HG03342 (cell line): ENCODE measurements at regions not wholly inside any gene's neighbourhood (a gene's known extent, or its start where the extent isn't known, plus 50 kb on each side); places are given as distances from the start of the nearest gene placed in this dataset.

Experiments used
- ATAC-seq: cut with Tn5 transposase; IDR thresholded peaks from one replicate; pipeline ENCODE4 v1.9.1; 2021; ENCODE audit warnings: mild to moderate bottlenecking, moderate library complexity; ENCODE audit not compliant: unreplicated experiment

- ATAC-seq = no peak
These were observed 342.9 kb upstream of the RPS23 start for GRCh38 chr5:82620957-82621600.

DNA sequence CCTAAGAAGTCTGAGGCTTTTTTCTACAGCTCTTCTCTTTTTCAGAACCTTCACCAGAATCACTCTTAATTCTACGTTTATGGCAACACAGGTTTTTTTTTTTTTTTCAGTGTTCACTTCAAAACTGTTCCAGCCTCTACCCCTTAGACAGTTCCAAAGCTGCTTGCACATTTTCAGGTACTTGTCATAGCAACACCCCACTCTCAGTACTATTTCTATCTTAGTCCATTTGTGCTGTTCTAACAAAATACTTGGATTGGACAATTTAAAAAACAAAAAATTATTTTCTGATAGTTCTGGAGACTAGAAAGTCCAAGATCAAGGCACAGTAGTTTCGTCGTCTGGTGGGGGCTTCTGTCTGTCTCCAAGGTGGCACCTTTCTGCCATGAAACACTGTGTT, 340.9 kb upstream of the RPS23 start:
- ATAC-seq = no peak

DNA sequence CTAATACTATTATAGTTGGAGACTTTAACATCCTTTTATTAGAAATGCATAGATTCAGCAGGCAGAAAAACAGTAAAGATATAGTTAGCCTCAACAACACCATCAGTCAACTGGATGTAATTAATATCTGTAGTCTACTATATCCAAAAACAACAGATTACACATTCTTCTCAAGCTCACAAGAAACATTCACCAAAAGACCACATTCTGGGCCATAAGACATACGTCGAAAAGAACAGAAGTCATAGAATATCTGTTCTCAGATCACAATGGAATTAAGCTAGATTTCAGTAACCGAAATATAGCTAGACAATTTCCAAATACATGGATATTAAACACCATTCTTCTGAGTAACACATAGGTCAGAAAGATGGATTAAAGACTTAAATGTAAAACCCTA, 336.6 kb upstream of the RPS23 start:
- no peak for ATAC-seq

- no peak for ATAC-seq
These were observed 335.7 kb upstream of the RPS23 start for GRCh38 chr5:82613891-82614290.

- ATAC-seq = no peak
These were observed 332.5 kb upstream of the RPS23 start for GRCh38 chr5:82610686-82611085.

- ATAC-seq = no peak
These were observed 327.4 kb upstream of the RPS23 start for GRCh38 chr5:82605441-82605973.

GRCh38 chr5:82603033-82603987, 325.2 kb upstream of the RPS23 start:
- no peak for ATAC-seq

GRCh38 chr5:82601861-82602260, 323.7 kb upstream of the RPS23 start:
- no peak for ATAC-seq

GRCh38 chr5:82601077-82601476, 322.9 kb upstream of the RPS23 start:
- ATAC-seq = no peak

DNA sequence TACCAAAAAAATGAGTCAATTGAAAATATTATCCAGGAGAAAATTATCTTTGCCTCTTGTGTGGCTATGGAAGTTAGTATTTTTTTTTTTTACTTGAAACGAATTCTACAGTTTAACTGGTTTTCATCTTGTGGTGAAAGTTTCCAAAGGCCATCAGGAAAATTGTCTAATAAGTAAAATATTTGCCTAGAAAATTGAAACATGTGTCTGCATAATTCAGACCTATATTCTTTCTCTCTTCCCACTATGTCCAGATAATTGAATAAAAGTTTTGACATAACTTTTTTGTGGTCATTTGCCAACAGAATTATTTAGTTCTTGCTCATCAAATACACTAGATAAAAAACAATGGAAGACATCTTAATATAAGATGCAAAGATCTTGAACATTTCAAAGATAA, 321.5 kb upstream of the RPS23 start:
- no peak for ATAC-seq

- no peak for ATAC-seq
These were observed 320.9 kb upstream of the RPS23 start for GRCh38 chr5:82599030-82599429.

DNA sequence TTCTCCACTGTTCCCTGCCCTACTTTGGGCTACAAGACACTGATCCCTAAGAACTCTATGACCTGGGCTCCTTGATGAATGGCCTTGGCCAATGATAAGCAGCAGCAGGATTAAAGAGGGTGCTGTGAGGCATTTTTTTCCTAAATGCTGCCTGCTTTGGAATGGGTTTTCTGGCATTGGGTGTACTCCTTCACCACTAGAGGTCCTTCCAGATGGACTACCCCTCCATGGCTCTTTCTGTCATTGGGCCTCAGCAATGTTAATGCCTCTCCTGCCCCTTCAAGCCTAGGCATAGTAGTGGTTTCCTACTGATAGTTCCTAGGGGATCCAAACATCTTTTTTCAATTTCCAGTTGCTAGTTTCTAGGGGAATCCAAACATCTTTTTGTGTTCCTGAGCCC, 319.3 kb upstream of the RPS23 start:
- no peak for ATAC-seq

- no peak for ATAC-seq
These were observed 318.3 kb upstream of the RPS23 start for GRCh38 chr5:82596451-82596850.

DNA sequence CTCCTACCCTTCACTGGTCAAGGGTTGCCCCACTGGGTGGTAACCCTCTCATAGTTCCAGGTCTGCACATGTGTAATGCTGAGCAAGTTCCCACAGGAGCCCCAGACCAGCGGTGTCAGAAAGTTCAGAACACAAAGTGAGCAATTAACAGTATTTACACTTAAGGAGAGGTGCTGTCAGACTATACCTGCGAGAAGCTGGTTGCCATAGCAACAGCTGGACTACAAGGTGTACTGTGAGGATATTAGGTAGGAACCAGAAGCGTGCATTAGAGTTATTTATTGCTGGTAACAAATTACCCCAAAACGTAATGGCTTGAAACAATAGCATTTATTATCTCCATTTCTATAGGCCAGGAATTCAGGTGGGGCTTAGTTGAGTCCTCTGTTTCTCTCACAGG, 317.0 kb upstream of the RPS23 start:
- ATAC-seq = no peak

- no peak for ATAC-seq
These were observed 315.9 kb upstream of the RPS23 start for GRCh38 chr5:82594097-82594496.

DNA sequence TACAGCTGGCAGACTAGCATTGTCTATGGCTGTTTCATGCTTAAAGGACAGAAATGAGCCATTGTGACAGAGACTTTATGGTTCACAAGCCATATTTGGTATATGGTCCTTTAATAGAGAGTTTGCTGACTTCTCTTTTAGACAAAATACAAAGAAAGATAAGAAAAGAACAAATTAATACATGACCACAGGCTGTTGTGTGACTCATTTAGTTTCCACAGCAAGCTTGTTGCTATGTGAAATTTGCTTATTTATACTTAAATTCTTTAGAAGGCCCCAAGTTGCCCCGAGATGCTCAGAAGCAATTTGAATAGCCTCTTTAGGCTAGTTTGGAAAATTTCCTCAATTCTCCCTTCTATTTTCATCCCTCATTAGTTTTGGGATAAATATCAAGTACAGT, 315.3 kb upstream of the RPS23 start:
- ATAC-seq = no peak

GRCh38 chr5:82591021-82591515, 312.9 kb upstream of the RPS23 start:
- ATAC-seq = no peak

GRCh38 chr5:82590112-82590511, 312.0 kb upstream of the RPS23 start:
- ATAC-seq = no peak

- no peak for ATAC-seq
These were observed 308.6 kb upstream of the RPS23 start for GRCh38 chr5:82586661-82587310.

DNA sequence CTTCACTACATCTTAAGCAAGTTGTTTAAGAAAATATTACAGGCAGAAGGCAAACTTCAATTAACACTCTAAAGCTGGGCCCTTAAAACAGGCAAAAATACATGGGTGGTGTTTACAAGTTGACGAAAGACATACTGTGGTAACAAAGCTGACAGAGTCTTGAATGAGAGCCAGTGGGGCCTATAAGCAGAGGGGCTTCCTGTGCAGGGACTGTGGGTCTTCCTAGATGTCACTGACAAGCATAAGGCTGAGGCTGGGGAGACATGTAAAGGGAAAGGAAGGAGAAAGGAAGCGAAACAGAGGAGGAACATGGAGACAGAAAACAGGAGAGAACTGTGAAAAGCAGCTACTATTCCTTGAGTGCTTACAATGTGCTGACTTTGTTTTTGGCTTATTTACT, 308.0 kb upstream of the RPS23 start:
- no peak for ATAC-seq

DNA sequence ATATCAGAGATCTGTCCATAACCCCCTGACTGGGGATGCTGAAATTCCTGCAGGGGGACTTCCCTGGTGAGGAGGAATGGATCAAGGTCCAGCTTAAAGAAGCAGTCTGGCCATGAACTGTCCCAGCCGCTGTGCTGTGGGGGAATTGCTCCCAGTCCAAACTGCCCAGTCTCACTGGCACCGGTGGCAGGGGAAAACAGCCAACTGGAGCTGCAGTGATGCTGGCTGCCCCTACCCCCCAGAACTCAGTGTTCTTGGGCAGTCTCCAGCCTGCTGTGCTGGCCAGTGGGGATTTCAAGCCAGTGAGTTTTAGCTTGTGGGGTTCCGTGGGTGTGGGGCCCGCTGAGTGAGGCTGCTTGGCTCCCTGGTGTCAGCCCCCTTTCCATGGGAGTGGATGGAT, 306.5 kb upstream of the RPS23 start:
- no peak for ATAC-seq
